ENCODE measurements at regions not wholly inside any gene's neighbourhood (a gene's known extent, or its start where the extent isn't known, plus 50 kb on each side); places are given as distances from the start of the nearest gene placed in this dataset.

- no peak for DNase-seq
These were observed 550.0 kb upstream of the ALCAM start for GRCh38 chr3:104816716-104817115.

- no peak for DNase-seq
These were observed 547.4 kb upstream of the ALCAM start for GRCh38 chr3:104819333-104819732.

- DNase-seq: no peak
These were observed 545.8 kb upstream of the ALCAM start for GRCh38 chr3:104820959-104821358.

GRCh38 chr3:104825116-104825515 is 541.6 kb upstream of the ALCAM start:
- peak; percentile 81 for DNase-seq

- peak; percentile 67 for DNase-seq
These were observed 535.6 kb upstream of the ALCAM start for GRCh38 chr3:104831071-104831470.

GRCh38 chr3:104832530-104832929 is 534.2 kb upstream of the ALCAM start:
- peak; percentile 4 for DNase-seq

GRCh38 chr3:104835376-104835775 is 531.3 kb upstream of the ALCAM start:
- DNase-seq: no peak

- DNase-seq: peak; percentile 76
These were observed 520.4 kb upstream of the ALCAM start for GRCh38 chr3:104846270-104846669.

GRCh38 chr3:104849070-104849469 is 517.6 kb upstream of the ALCAM start:
- no peak for DNase-seq

GRCh38 chr3:104854468-104854867 is 512.2 kb upstream of the ALCAM start:
- DNase-seq: no peak

- DNase-seq: no peak
These were observed 511.0 kb upstream of the ALCAM start for GRCh38 chr3:104855702-104856101.

- DNase-seq: no peak
These were observed 510.0 kb upstream of the ALCAM start for GRCh38 chr3:104856741-104857140.

GRCh38 chr3:104868291-104868690 is 498.4 kb upstream of the ALCAM start:
- no peak for DNase-seq

- DNase-seq: no peak
These were observed 496.4 kb upstream of the ALCAM start for GRCh38 chr3:104870276-104870675.

- peak; percentile 84 for DNase-seq
These were observed 493.4 kb upstream of the ALCAM start for GRCh38 chr3:104873331-104873730.

- DNase-seq: peak; percentile 50
These were observed 488.3 kb upstream of the ALCAM start for GRCh38 chr3:104878395-104878794.

GRCh38 chr3:104879919-104880318 is 486.8 kb upstream of the ALCAM start:
- DNase-seq: peak; percentile 80

- DNase-seq: no peak
These were observed 481.4 kb upstream of the ALCAM start for GRCh38 chr3:104885214-104885814.

- peak; percentile 36 for DNase-seq
These were observed 480.3 kb upstream of the ALCAM start for GRCh38 chr3:104886220-104886995.

- peak; percentile 54 for DNase-seq
These were observed 479.6 kb upstream of the ALCAM start for GRCh38 chr3:104887069-104887468.

GRCh38 chr3:104887619-104888018 is 479.1 kb upstream of the ALCAM start:
- DNase-seq: no peak

- no peak for DNase-seq
These were observed 474.7 kb upstream of the ALCAM start for GRCh38 chr3:104892044-104892443.

GRCh38 chr3:104896624-104897023 is 470.1 kb upstream of the ALCAM start:
- no peak for DNase-seq

GRCh38 chr3:104901396-104901795 is 465.3 kb upstream of the ALCAM start:
- DNase-seq: no peak

GRCh38 chr3:104903064-104903463 is 463.6 kb upstream of the ALCAM start:
- DNase-seq: no peak
